HCT116 (cell line): ENCODE measurements at regions not wholly inside any gene's neighbourhood (a gene's known extent, or its start where the extent isn't known, plus 50 kb on each side); places are given as distances from the start of the nearest gene placed in this dataset.

ENCODE experiments used
- ATAC-seq: fragments of 200-7000 bp; cut with Tn5 transposase; 2 replicates; pipeline ENCODE4 v1.9.1; 2020; ENCODE audit warnings: mild to moderate bottlenecking, moderate library complexity
- BruUV-seq: library from RNA; stranded (reverse); fragments of 400-500 nt; replicated peaks from 2 replicates; lab custom pipeline; 2021; lab: Mats Ljungman, UMichigan
- CTCF ChIA-PET: fragments of 300-600 bp; sonication (Branson Sonifier 250); formaldehyde crosslinking; loops from one replicate; lab custom pipeline; 2021; ENCODE audit warnings: antibody characterized with exemption; lab: Charles Lee
- POLR2A ChIA-PET: fragments of 300-600, 350-600 bp; sonication (Branson Sonifier 250); formaldehyde crosslinking; loops from one replicate; lab custom pipeline; 2021; ENCODE audit warnings: antibody characterized with exemption; lab: Charles Lee
- RAD21 ChIA-PET, 2 experiments: fragments of 300-600 bp; sonication (Branson Sonifier 250); formaldehyde crosslinking; loops; one replicate each; lab custom pipeline; 2023; ENCODE audit warnings: low total read pairs in 2 of 2; ENCODE audit not compliant: uncharacterized antibody in 2 of 2, unreplicated experiment in 2 of 2, low non-redundant PET in 1 of 2; lab: Charles Lee
- DNase-seq: peaks from one replicate; pipeline ENCODE4 v3.0.0-alpha.2; 2010; ENCODE audit warnings: low read depth, low spot score
- H2AFZ ChIP-seq: fragments of 200-600 bp; shearing (Covaris generic), sonication (generic); 2 replicates; pipeline ENCODE4 v1.6.1; 2017; ENCODE audit warnings: low read depth, mixed run types, mixed read lengths, antibody characterized with exemption, low read length; ENCODE audit not compliant: poor library complexity, severe bottlenecking
- H3K27ac ChIP-seq: 2 replicates; pipeline ENCODE4 v1.5.1; 2012; ENCODE audit warnings: low read depth, low read length
- H3K27me3 ChIP-seq: fragments of 200-600 bp; sonication (generic); 2 replicates; pipeline ENCODE4 v1.6.1; 2016; ENCODE audit warnings: mixed run types, low read length, mixed read lengths; ENCODE audit not compliant: insufficient read depth
- H3K36me3 ChIP-seq, 2 experiments: fragments of 200-500 bp in 1 of 2; fragments of 200-600 bp in 1 of 2; sonication (Bioruptor generic) in 1 of 2; sonication (generic) in 1 of 2; 2 replicates each; pipeline versions ENCODE4 v1.5.1 to v1.6.1; 2014 to 2016; ENCODE audit warnings: low read length in 2 of 2, inconsistent platforms in 1 of 2, mixed read lengths in 1 of 2, mixed run types in 1 of 2; ENCODE audit not compliant: insufficient read depth in 2 of 2, control insufficient read depth in 1 of 2
- H3K4me1 ChIP-seq, 2 experiments: fragments of 200-600 bp in 1 of 2; sonication (generic) in 1 of 2; 2 replicates each; pipeline versions ENCODE4 v1.5.1 to v1.6.1; 2012 to 2017; ENCODE audit warnings: low read length in 2 of 2, inconsistent platforms in 1 of 2, mild to moderate bottlenecking in 1 of 2, mixed read lengths in 1 of 2, mixed run types in 1 of 2, moderate library complexity in 1 of 2; ENCODE audit not compliant: insufficient read depth in 2 of 2, control insufficient read depth in 1 of 2
- H3K4me2 ChIP-seq: fragments of 200-600 bp; sonication (generic); 2 replicates; pipeline ENCODE4 v1.6.1; 2017; ENCODE audit warnings: mixed run types, low read length, mixed read lengths
- H3K4me3 ChIP-seq, 2 experiments: fragments of 200-600 bp in 1 of 2; sonication (generic) in 1 of 2; replicated peaks in 1 of 2; 2 replicates each; pipeline ENCODE4 v1.5.1; 2011 to 2016; ENCODE audit warnings: low read length in 2 of 2, control low read depth in 1 of 2, low read depth in 1 of 2, mild to moderate bottlenecking in 1 of 2, mixed read lengths in 1 of 2, mixed run types in 1 of 2
- H3K79me2 ChIP-seq: fragments of 200-600 bp; sonication (generic); 2 replicates; pipeline ENCODE4 v1.6.1; 2017; ENCODE audit warnings: mild to moderate bottlenecking, mixed run types, low read length, moderate library complexity, mixed read lengths; ENCODE audit not compliant: insufficient read depth
- H3K9ac ChIP-seq: fragments of 200-600 bp; sonication (generic); 2 replicates; pipeline ENCODE4 v1.6.1; 2016; ENCODE audit warnings: low read length, mixed read lengths
- H3K9me2 ChIP-seq: fragments of 200-600 bp; sonication (generic), shearing (Covaris generic); 2 replicates; pipeline ENCODE4 v1.6.1; 2017; ENCODE audit warnings: mixed run types, mild to moderate bottlenecking, moderate library complexity; ENCODE audit not compliant: insufficient read depth
- H3K9me3 ChIP-seq, 2 experiments: fragments of 200-500 bp in 1 of 2; fragments of 200-600 bp in 1 of 2; sonication (Bioruptor generic) in 1 of 2; sonication (generic) in 1 of 2; 2 replicates each; pipeline ENCODE4 v1.6.1; 2014 to 2017; ENCODE audit warnings: low read length in 2 of 2, mixed read lengths in 2 of 2, inconsistent platforms in 1 of 2, low read depth in 1 of 2, mild to moderate bottlenecking in 1 of 2, mixed run types in 1 of 2, moderate library complexity in 1 of 2; ENCODE audit not compliant: control insufficient read depth in 1 of 2, insufficient read depth in 1 of 2
- H4K20me1 ChIP-seq: fragments of 200-600 bp; sonication (generic), shearing (Covaris generic); 2 replicates; pipeline ENCODE4 v1.6.1; 2017; ENCODE audit warnings: mixed run types, mild to moderate bottlenecking, moderate library complexity; ENCODE audit not compliant: insufficient read depth
- CEBPB ChIP-seq: IDR thresholded peaks from 2 replicates; pipeline ENCODE4 v1.6.1; 2012; ENCODE audit warnings: low read depth
- CTCF ChIP-seq, 3 experiments: fragments of 200-600 bp in 1 of 3; sonication (generic) in 1 of 3; IDR thresholded peaks in 2 of 3; conservative IDR thresholded peaks in 1 of 3; 2 replicates each; pipeline ENCODE4 v1.5.1; 2012 to 2017; ENCODE audit warnings: low read depth in 2 of 3, low read length in 2 of 3, antibody characterized with exemption in 1 of 3, borderline replicate concordance in 1 of 3, control low read depth in 1 of 3, mild to moderate bottlenecking in 1 of 3, mixed read lengths in 1 of 3, mixed run types in 1 of 3, moderate library complexity in 1 of 3; ENCODE audit not compliant: insufficient read depth in 1 of 3
- ELF1 ChIP-seq: IDR thresholded peaks from 2 replicates; pipeline ENCODE4 v1.6.1; 2012; ENCODE audit warnings: low read depth, borderline replicate concordance
- EZH2 ChIP-seq: fragments of 200-600 bp; sonication (generic); IDR thresholded peaks from 2 replicates; pipeline ENCODE4 v1.6.1; 2017; ENCODE audit warnings: antibody characterized with exemption, mixed run types
- EZH2phosphoT487 ChIP-seq: fragments of 200-600 bp; IDR thresholded peaks from 2 replicates; pipeline ENCODE4 v1.6.1; 2018; ENCODE audit warnings: antibody characterized with exemption, borderline replicate concordance
- JUND ChIP-seq: IDR thresholded peaks from 2 replicates; pipeline ENCODE4 v1.6.1; 2012
- POLR2A ChIP-seq: IDR thresholded peaks from 2 replicates; pipeline ENCODE4 v1.7.0; 2011; ENCODE audit warnings: borderline replicate concordance; ENCODE audit not compliant: insufficient read depth, insufficient read length; ENCODE audit errors: extremely low read depth
- RAD21 ChIP-seq: IDR thresholded peaks from 2 replicates; pipeline ENCODE4 v1.6.1; 2012; ENCODE audit warnings: low read depth, mild to moderate bottlenecking
- SIN3A ChIP-seq: IDR thresholded peaks from 2 replicates; pipeline ENCODE4 v1.6.1; 2012; ENCODE audit warnings: low read depth
- ZFX ChIP-seq: fragments of 450-650 bp; IDR thresholded peaks from 2 replicates; pipeline ENCODE4 v1.6.1; 2017
- ZNF274 ChIP-seq: fragments of 200-500 bp; sonication (Bioruptor generic); IDR thresholded peaks from 2 replicates; pipeline ENCODE4 v1.6.1; 2014; ENCODE audit warnings: mild to moderate bottlenecking, low read depth, low read length, inconsistent platforms
- intact Hi-C: fragments of 100-400 bp; cut with micrococcal nuclease; formaldehyde crosslinking; loops from 2 replicates; pipeline ENCODE4 v1.10.0; 2022
- TF ChIP-seq, protein P1 (sequence below): IDR thresholded peaks from 2 replicates; pipeline ENCODE4 v1.6.1; 2012
- TF ChIP-seq, protein P2 (sequence below): IDR thresholded peaks from 2 replicates; pipeline ENCODE4 v1.6.1; 2012; ENCODE audit warnings: low read depth

DNA sequence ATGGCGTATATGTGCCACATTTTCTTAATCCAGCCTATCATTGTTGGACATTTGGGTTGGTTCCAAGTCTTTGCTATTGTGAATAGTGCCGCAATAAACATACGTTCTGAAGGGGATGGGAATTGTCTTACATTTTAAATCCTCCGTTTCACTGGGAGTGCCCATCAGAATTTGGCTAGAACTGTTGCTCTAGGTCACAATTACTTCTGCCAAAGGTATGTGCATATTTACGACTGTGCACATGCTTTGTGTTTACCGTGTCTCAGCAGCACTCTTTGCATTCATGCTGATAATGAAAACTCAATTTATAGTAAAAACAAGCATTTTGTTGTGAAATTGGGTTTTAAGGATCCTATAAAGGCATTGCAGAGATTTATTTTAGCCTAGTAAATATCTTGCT is 151.9 kb upstream of the ZNF618 start:
- ChIA-PET POLR2A (no interaction called here), RAD21 (no interaction called here), CTCF (no interaction called here)
- DNase-seq: no peak
- no peak overlapping the region for H3K4me3 ChIP-seq
- H3K36me3 ChIP-seq: no peaks in the 10 kb centered on the region
- TF ChIP-seq RAD21: no peak
- no peak for TF ChIP-seq EZH2phosphoT487
- no peak for TF ChIP-seq SIN3A
- TF ChIP-seq ZNF274: no peak
- TF ChIP-seq, protein P1, sequence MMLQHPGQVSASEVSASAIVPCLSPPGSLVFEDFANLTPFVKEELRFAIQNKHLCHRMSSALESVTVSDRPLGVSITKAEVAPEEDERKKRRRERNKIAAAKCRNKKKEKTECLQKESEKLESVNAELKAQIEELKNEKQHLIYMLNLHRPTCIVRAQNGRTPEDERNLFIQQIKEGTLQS: no peak
- TF ChIP-seq EZH2: no peak
- no peak for TF ChIP-seq JUND
- TF ChIP-seq CEBPB: no peak
- no peak overlapping the region for H2AFZ ChIP-seq
- H3K9me2 ChIP-seq: no peaks in the 10 kb centered on the region
- H3K9me3 ChIP-seq: no peaks in the 10 kb centered on the region
- no peak overlapping the region for H3K4me2 ChIP-seq
- intact Hi-C loops: no loop called here
- H3K79me2 ChIP-seq: no peaks in the 10 kb centered on the region
- BruUV-seq: no TSS peak
- H3K27ac ChIP-seq: no peak overlapping the region
- ATAC-seq: no peak
- H3K9ac ChIP-seq: no peak overlapping the region
- H3K4me1 ChIP-seq: no peaks in the 10 kb centered on the region
- no peaks in the 10 kb centered on the region for H3K27me3 ChIP-seq
- no peaks in the 10 kb centered on the region for H4K20me1 ChIP-seq

- Histone ChIP-seq H3K9me3 (no peaks in the 10 kb centered on the region), H3K27ac (no peak overlapping the region), H3K4me2 (no peak overlapping the region), H2AFZ (no peak overlapping the region), H3K4me3 (no peak overlapping the region), H3K36me3 (no peaks in the 10 kb centered on the region), H4K20me1 (no peaks in the 10 kb centered on the region), H3K9ac (no peak overlapping the region), H3K79me2 (no peaks in the 10 kb centered on the region), H3K4me1 (no peaks in the 10 kb centered on the region), H3K27me3 (no peaks in the 10 kb centered on the region), H3K9me2 (no peaks in the 10 kb centered on the region)
- TF ChIP-seq POLR2A: no peak
- no peak for TF ChIP-seq JUND
- TF ChIP-seq EZH2phosphoT487: no peak
- TF ChIP-seq ZFX: no peak
- TF ChIP-seq EZH2: no peak
- no peak for TF ChIP-seq ZNF274
- TF ChIP-seq CTCF (IDR thresholded peaks at IDR 0.05 in 2 of 3, conservative IDR thresholded peaks at IDR 0.05 in 1 of 3; ENCODE audit: borderline replicate concordance in 1 of 3, insufficient read depth in 1 of 3, low read depth in 2 of 3, low read length in 2 of 3): no peak
- TF ChIP-seq SIN3A: no peak
- TF ChIP-seq, protein P2, sequence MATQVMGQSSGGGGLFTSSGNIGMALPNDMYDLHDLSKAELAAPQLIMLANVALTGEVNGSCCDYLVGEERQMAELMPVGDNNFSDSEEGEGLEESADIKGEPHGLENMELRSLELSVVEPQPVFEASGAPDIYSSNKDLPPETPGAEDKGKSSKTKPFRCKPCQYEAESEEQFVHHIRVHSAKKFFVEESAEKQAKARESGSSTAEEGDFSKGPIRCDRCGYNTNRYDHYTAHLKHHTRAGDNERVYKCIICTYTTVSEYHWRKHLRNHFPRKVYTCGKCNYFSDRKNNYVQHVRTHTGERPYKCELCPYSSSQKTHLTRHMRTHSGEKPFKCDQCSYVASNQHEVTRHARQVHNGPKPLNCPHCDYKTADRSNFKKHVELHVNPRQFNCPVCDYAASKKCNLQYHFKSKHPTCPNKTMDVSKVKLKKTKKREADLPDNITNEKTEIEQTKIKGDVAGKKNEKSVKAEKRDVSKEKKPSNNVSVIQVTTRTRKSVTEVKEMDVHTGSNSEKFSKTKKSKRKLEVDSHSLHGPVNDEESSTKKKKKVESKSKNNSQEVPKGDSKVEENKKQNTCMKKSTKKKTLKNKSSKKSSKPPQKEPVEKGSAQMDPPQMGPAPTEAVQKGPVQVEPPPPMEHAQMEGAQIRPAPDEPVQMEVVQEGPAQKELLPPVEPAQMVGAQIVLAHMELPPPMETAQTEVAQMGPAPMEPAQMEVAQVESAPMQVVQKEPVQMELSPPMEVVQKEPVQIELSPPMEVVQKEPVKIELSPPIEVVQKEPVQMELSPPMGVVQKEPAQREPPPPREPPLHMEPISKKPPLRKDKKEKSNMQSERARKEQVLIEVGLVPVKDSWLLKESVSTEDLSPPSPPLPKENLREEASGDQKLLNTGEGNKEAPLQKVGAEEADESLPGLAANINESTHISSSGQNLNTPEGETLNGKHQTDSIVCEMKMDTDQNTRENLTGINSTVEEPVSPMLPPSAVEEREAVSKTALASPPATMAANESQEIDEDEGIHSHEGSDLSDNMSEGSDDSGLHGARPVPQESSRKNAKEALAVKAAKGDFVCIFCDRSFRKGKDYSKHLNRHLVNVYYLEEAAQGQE: no peak
- no peak for TF ChIP-seq RAD21
- no peak for TF ChIP-seq ELF1
- BruUV-seq: no TSS peak
- ChIA-PET POLR2A (interaction anchor here (0.6 kb wide), 1 partner anchor 198 kb away, joined by 3 read pairs; no protein-coding TSS in a partner anchor), CTCF (no interaction called here), RAD21 (no interaction called here)
- intact Hi-C loops: no loop called here
- no peak for ATAC-seq
- no peak for DNase-seq
These were observed 147.1 kb upstream of the ZNF618 start for GRCh38 chr9:113728989-113729388.
